Stimulated activated CD4-positive, alpha-beta T cell treated with anti-CD3 and anti-CD28 coated beads, TNF-alpha, amount 100 ng/mL, for 1 hour (primary cell): ENCODE measurements at regions not wholly inside any gene's neighbourhood (a gene's known extent, or its start where the extent isn't known, plus 50 kb on each side); places are given as distances from the start of the nearest gene placed in this dataset.

ENCODE experiments used
- DNase-seq, 3 donors: peaks; one replicate each; pipeline ENCODE4 v3.0.0-alpha.2; 2020; ENCODE audit warnings: low read depth in 3 of 3, low spot score in 1 of 3

DNA sequence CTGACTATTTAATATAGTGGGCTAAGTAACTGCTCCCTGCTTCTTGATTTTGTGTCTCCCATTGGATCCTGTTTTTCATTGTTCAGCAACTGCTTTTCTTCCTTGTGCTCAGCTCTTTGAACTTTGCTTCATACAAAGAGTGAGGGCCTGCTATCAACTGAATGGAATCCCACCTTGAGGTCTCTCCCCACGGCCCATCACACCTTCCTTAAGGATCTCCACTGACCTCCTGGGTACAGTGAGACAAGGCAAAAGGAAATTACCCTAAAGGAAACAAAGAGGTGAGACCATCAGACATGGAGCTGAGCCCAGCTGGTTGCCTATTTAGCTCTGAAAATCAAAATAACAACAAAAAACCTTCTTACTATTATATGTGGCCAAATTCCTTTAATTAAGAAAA lies 91.3 kb upstream of the RPL34 start:
- DNase-seq = no peak

GRCh38 chr4:108527723-108528122 lies 92.7 kb upstream of the RPL34 start:
- no peak for DNase-seq

- no peak for DNase-seq
These were observed 99.6 kb upstream of the RPL34 start for GRCh38 chr4:108520807-108521206.

- DNase-seq = no peak
These were observed 100.3 kb upstream of the RPL34 start for GRCh38 chr4:108519911-108520601.

DNA sequence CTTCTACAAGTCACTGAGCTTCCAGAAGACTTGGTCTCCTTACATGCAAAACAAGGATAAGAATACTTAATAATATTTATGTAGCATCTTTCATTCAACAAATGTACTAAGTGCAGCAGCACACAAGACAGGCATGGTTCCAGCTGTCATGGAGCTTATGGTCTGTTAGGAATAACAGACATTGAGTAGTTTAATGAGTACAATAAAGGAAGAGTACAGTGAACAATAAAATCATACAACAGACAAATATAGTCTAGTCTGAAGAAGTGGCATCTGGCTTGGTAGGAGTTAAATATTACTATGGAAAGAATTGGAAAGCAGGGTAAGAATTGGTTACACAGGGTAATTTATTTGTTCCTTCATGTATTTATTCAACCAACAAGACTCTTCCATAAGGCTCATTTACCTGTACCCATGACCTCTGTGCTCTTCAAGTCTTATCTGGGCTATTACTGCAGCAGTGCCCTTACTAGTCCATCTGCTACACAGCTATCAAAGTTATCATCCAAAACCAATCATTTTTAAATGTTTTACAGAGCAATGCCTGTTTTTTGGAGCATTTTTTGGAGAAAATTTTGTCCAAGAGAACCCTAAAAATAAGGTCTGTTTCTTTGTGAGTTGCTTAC lies 101.1 kb upstream of the RPL34 start:
- no peak for DNase-seq

GRCh38 chr4:108512615-108513505 lies 107.5 kb upstream of the RPL34 start:
- DNase-seq = peak in 2 of 3 donors; percentile 9 to 27

- no peak for DNase-seq
These were observed 108.8 kb upstream of the RPL34 start for GRCh38 chr4:108511618-108512017.

DNA sequence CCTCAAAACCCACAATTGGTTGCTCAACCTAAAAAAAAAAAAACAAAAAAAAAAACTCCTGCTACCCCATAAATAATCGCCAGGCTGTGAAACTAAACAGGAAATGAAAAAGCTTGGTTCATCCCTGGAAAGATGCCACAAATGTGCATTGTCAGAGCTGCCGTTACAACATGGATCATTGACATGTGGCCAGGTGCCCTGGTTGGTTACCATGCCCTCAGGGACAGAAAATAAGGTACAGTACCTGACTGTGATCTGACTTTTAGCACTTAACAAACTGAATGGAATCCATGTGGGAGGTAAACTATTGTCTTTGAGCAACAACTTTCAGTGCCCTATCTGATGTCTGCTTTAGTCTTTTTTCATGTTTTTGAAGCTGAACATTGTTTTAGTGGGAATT lies 118.0 kb upstream of the RPL34 start:
- no peak for DNase-seq

GRCh38 chr4:108498925-108499324 lies 121.5 kb upstream of the RPL34 start:
- DNase-seq = no peak

GRCh38 chr4:108493596-108493931 lies 126.8 kb upstream of the RPL34 start:
- DNase-seq = no peak

- DNase-seq = no peak
These were observed 127.4 kb upstream of the RPL34 start for GRCh38 chr4:108492816-108493595.

DNA sequence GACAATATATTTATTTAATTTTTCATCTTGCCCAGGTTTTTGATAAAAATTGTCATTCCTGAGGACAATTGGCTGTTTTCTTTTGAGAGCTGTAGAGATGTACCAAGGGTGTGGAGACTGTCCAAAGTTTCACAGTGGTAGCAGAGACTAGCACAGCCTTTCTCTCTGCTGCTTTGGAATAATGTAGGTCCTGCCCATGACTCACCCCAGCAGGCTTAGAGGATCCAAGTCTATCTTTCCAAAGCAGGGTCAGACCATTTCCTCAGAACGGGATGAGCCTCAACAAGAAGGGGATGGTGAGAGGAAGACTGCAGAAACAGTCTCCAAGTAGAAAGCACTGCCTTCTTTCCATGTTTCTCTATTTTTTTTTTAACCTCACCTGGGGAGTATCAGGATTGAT lies 131.5 kb upstream of the RPL34 start:
- DNase-seq = no peak

GRCh38 chr4:108486046-108486445 lies 134.3 kb upstream of the RPL34 start:
- no peak for DNase-seq

DNA sequence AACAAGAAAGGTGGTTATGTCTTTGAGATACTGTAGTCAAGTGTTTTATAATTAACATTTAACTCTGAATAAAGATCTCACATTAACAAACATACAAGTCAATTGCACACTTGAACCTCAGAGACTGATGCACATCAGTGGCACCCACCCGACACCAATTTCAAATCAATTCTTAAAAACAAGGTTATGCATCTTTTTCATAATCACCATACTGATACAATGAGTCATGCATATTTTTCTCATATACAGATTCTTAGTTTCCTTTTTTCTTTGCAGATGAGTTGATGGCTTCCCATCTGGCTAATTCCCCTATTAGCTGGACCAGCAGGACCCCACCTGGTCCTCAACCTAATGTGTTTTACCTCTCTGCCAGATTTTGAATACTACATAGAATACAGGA lies 136.2 kb upstream of the RPL34 start:
- DNase-seq = no peak

GRCh38 chr4:108483650-108484049 lies 136.7 kb upstream of the RPL34 start:
- no peak for DNase-seq

DNA sequence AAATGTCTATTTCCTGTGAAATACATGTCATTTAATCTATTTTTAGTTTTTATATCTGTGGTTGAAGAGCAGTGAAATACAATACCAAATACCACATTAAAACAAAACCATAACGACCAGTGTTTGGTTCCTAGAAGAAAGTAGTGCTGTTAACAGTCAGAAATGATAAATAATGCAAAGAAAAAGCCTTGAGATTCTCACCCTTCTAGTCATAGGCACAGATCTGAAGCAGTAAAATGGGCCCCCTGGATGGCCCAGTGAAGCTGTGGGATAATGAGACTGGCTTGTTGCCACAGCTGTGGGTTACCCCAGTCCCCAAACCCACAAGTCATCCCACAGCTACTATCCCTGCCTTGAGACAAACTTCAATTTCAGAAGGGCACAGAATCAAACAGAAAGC lies 137.3 kb upstream of the RPL34 start:
- no peak for DNase-seq

DNA sequence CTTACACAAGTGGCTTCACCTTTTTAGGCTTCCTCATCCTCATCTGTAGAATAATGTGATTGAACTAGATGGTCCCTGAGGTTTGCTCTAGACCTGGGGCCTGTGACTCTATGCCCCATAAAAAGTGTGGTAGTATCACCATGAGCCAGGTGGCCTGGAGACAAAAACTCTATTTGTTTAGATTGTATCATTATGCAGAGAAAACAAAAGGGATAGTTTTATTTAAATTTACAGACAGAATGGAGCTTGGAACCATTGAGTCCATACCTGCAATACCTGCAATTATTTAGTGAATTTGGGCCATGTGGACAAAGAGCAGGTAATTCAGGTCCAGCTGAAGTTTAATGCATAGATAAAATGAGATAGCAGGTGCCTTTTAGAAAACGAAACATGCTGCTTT lies 139.5 kb upstream of the RPL34 start:
- DNase-seq = no peak

GRCh38 chr4:108477527-108478108 lies 142.8 kb upstream of the RPL34 start:
- no peak for DNase-seq

DNA sequence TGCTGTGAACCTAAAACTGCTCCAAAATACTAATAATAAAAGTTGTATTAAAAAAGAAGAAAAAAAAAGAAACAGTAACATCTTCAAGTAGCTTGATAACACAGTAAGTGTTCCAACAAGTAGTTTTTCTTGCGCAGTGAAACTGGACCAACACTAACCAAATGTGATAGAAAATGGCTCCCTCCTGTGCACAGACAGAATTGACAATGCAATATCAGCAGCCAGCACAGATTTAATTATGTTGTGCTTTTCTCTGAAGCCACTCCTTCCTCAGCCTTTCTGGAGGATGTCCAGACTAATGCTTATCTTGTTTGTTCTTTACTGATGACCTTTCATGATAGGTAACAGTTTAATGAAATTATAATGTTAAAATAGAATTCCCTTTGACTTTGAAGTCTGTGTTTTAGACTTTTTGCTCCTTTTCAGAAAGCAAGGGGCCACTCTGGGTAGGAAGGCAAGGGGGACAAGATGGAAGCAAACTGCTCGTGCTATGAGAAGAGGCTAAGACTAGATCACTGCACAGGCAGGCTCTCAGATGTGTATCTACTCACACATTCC lies 147.1 kb upstream of the RPL34 start:
- no peak for DNase-seq

DNA sequence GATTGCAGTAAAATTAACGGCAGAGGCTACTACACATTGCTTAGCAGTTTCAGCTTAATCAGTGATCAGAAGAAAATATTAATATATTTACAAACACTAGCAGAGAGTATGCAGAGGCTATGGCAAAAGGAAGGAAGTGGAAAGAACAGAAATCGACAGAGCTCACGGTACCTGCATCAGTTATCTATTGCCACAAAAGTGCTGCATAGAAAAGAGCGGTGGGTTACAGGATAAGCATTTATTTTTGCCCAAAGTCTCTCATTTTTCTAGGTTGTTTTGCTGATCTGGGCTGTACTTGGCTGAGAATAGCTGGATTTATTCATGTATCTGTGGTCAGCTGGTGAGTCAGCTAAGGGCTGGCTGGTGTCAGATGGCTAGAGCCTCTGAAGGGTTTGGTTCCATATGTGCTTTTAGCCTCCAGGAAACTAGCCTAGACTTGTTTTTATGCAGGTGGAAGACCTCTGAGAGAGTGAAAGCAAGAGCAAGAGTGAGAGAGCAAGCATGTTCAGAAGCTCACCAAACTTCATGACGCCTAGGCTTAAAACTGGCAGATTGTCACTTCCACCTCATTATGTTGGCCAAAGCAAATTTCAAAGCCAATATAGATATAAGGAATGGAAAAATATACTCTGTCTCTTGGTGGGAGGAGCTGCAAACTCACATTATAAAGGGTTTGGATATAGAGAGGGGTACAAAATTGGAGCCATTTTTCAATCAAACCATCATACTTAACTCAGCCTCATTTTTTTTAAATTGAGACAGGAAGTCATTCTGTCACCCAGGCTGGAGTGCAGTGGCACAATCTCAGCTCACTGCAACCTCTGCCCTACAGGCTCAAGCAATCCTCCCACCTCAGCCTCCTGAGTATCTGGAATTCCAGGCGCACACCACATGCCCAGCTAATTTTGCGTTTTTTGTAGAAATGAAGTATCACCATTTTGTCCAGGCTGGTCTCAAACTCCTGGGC lies 153.2 kb upstream of the RPL34 start:
- DNase-seq = no peak
